ENCODE measurements at regions not wholly inside any gene's neighbourhood (a gene's known extent, or its start where the extent isn't known, plus 50 kb on each side); places are given as distances from the start of the nearest gene placed in this dataset.

DNA sequence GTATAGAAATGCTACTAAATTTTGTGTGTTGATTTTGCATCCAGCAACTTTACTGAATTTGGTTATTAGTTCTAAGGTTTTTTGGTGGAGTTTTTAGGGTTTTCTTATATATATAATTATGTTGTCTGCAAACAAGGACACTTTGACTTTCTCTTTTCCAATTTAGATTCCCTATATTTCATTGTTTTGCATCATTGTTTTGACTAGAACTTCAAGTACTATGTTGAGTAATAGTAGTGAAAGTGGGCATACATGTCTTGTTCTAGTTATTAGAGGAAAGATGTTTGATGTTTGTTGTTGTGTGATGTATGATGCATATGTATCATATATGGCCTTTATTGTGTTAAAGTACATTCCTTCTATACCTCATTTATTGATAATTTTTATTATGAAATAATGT lies 362.3 kb upstream of the PRR16 start:
- no peak for TF ChIP-seq EZH2 (IDR thresholded peaks at IDR 0.05; ENCODE audit: insufficient read depth, low read length)
- TF ChIP-seq, protein P1, sequence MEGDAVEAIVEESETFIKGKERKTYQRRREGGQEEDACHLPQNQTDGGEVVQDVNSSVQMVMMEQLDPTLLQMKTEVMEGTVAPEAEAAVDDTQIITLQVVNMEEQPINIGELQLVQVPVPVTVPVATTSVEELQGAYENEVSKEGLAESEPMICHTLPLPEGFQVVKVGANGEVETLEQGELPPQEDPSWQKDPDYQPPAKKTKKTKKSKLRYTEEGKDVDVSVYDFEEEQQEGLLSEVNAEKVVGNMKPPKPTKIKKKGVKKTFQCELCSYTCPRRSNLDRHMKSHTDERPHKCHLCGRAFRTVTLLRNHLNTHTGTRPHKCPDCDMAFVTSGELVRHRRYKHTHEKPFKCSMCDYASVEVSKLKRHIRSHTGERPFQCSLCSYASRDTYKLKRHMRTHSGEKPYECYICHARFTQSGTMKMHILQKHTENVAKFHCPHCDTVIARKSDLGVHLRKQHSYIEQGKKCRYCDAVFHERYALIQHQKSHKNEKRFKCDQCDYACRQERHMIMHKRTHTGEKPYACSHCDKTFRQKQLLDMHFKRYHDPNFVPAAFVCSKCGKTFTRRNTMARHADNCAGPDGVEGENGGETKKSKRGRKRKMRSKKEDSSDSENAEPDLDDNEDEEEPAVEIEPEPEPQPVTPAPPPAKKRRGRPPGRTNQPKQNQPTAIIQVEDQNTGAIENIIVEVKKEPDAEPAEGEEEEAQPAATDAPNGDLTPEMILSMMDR (IDR thresholded peaks at IDR 0.05; ENCODE audit: insufficient read depth, low read depth, low read length): no peak
- no peaks in the 10 kb centered on the region for H3K9me3 Mint-ChIP-seq (ENCODE audit: unreplicated experiment)
- Histone ChIP-seq H3K9ac (ENCODE audit: low read length) (no peak overlapping the region), H3K36me3 (ENCODE audit: insufficient read depth, low read length) (no peaks in the 10 kb centered on the region), H3K27me3 (ENCODE audit: insufficient read depth, low read length) (no peaks in the 10 kb centered on the region), H3K4me3 (ENCODE audit: insufficient read depth, low read depth, low read length) (no peak overlapping the region), H3K27ac (ENCODE audit: low read depth, low read length) (no peak overlapping the region), H3K4me1 (ENCODE audit: insufficient read depth, low read length) (no peaks in the 10 kb centered on the region), H2AFZ (ENCODE audit: low read depth, low read length) (no peak overlapping the region), H3K9me3 (ENCODE audit: insufficient read depth, low read depth, low read length) (no peaks in the 10 kb centered on the region), H4K20me1 (ENCODE audit: insufficient read depth, low read length) (no peaks in the 10 kb centered on the region), H3K4me2 (ENCODE audit: low read length) (no peak overlapping the region), H3K79me2 (ENCODE audit: insufficient read depth, low read length) (no peaks in the 10 kb centered on the region)
- DNase-seq (ENCODE audit: low read depth): no peak
- no peak for FAIRE-seq
- H3K27me3 Mint-ChIP-seq (ENCODE audit: low read depth, unreplicated experiment): no peaks in the 10 kb centered on the region
- H3K4me1 Mint-ChIP-seq (ENCODE audit: low read depth, unreplicated experiment): peaks cover 4% of the 10 kb centered on the region
- H3K36me3 Mint-ChIP-seq (ENCODE audit: low read depth, unreplicated experiment): no peaks in the 10 kb centered on the region
- no peak overlapping the region for H3K27ac Mint-ChIP-seq (ENCODE audit: unreplicated experiment)
- H3K4me3 Mint-ChIP-seq (ENCODE audit: unreplicated experiment): no peak overlapping the region

DNA sequence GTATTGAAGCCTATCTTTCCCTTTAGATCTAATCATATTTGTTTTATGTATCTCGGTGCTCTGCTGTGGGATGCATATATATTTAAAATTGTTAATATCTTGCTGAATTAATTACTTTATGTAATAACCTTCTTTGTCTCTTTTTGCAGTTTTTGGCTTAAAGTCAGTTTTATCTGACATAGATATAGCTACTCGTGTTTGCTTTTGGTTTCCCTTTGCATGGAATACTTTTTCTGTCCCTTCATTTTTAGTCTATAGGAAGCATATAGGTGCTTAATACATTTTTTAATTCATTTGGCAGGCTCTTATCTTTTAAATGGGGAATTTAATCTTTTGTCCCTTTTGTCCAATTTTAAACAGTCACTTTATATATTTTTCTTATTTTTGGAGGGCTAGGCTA lies 360.6 kb upstream of the PRR16 start:
- Histone ChIP-seq H3K9ac (ENCODE audit: low read length) (no peak overlapping the region), H3K27me3 (ENCODE audit: insufficient read depth, low read length) (no peaks in the 10 kb centered on the region), H3K36me3 (ENCODE audit: insufficient read depth, low read length) (no peaks in the 10 kb centered on the region), H4K20me1 (ENCODE audit: insufficient read depth, low read length) (no peaks in the 10 kb centered on the region), H3K4me2 (ENCODE audit: low read length) (no peak overlapping the region), H3K27ac (ENCODE audit: low read depth, low read length) (no peak overlapping the region), H3K4me1 (ENCODE audit: insufficient read depth, low read length) (no peaks in the 10 kb centered on the region), H3K79me2 (ENCODE audit: insufficient read depth, low read length) (no peaks in the 10 kb centered on the region), H3K4me3 (ENCODE audit: insufficient read depth, low read depth, low read length) (no peak overlapping the region), H3K9me3 (ENCODE audit: insufficient read depth, low read depth, low read length) (no peaks in the 10 kb centered on the region), H2AFZ (ENCODE audit: low read depth, low read length) (no peak overlapping the region)
- Mint-ChIP-seq H3K4me1 (ENCODE audit: low read depth, unreplicated experiment) (no peaks in the 10 kb centered on the region), H3K36me3 (ENCODE audit: low read depth, unreplicated experiment) (no peaks in the 10 kb centered on the region), H3K9me3 (ENCODE audit: unreplicated experiment) (no peaks in the 10 kb centered on the region), H3K27me3 (ENCODE audit: low read depth, unreplicated experiment) (no peaks in the 10 kb centered on the region), H3K4me3 (ENCODE audit: unreplicated experiment) (no peak overlapping the region), H3K27ac (ENCODE audit: unreplicated experiment) (no peak overlapping the region)
- no peak for DNase-seq (ENCODE audit: low read depth)
- no peak for FAIRE-seq
- TF ChIP-seq EZH2 (IDR thresholded peaks at IDR 0.05; ENCODE audit: insufficient read depth, low read length): no peak
- TF ChIP-seq, protein P1 (IDR thresholded peaks at IDR 0.05; ENCODE audit: insufficient read depth, low read depth, low read length): no peak

DNA sequence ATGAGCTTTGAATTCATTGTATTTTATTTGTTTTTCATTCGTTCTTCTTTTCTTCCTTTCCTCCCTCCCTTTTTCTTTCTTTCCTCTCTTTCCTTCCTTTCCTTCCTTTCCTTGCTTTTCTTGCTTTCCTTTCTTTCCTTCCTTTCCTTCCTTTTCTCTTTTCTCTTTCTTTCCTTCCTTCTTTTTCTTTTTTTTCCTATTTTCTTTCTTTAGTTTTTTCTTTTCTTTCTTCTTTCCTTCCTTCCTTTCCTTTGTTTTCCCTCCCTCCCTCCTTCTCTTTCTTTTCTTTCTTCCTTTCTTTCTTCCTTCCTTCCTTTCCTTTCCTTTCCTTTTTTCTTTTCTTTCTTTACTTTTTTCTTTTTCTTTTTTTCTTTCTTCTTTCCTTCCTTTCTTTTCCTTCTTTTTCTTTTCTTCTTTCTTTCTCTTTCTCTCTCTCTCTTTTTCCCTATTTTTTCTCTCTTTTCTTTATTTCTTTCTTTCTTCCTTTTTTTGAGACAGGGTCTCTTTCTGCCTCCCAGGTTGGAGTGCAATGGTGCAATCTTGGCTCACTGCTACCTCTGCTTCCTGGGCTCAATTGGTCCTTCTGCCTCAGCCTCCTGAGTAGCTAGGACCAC lies 357.1 kb upstream of the PRR16 start:
- Mint-ChIP-seq H3K4me3 (ENCODE audit: unreplicated experiment) (no peak overlapping the region), H3K27me3 (ENCODE audit: low read depth, unreplicated experiment) (no peaks in the 10 kb centered on the region), H3K27ac (ENCODE audit: unreplicated experiment) (no peak overlapping the region), H3K4me1 (ENCODE audit: low read depth, unreplicated experiment) (no peaks in the 10 kb centered on the region), H3K9me3 (ENCODE audit: unreplicated experiment) (no peaks in the 10 kb centered on the region), H3K36me3 (ENCODE audit: low read depth, unreplicated experiment) (no peaks in the 10 kb centered on the region)
- Histone ChIP-seq H3K27ac (ENCODE audit: low read depth, low read length) (no peak overlapping the region), H3K36me3 (ENCODE audit: insufficient read depth, low read length) (no peaks in the 10 kb centered on the region), H3K4me1 (ENCODE audit: insufficient read depth, low read length) (no peaks in the 10 kb centered on the region), H2AFZ (ENCODE audit: low read depth, low read length) (no peak overlapping the region), H3K9ac (ENCODE audit: low read length) (no peak overlapping the region), H3K79me2 (ENCODE audit: insufficient read depth, low read length) (no peaks in the 10 kb centered on the region), H3K4me3 (ENCODE audit: insufficient read depth, low read depth, low read length) (no peak overlapping the region), H4K20me1 (ENCODE audit: insufficient read depth, low read length) (no peaks in the 10 kb centered on the region), H3K27me3 (ENCODE audit: insufficient read depth, low read length) (no peaks in the 10 kb centered on the region), H3K4me2 (ENCODE audit: low read length) (no peak overlapping the region), H3K9me3 (ENCODE audit: insufficient read depth, low read depth, low read length) (no peaks in the 10 kb centered on the region)
- no peak for TF ChIP-seq EZH2 (IDR thresholded peaks at IDR 0.05; ENCODE audit: insufficient read depth, low read length)
- TF ChIP-seq, protein P1 (IDR thresholded peaks at IDR 0.05; ENCODE audit: insufficient read depth, low read depth, low read length): no peak
- FAIRE-seq (no peak), DNase-seq (ENCODE audit: low read depth) (no peak)
